Endothelial cell of umbilical vein (primary cell): ENCODE measurements at regions not wholly inside any gene's neighbourhood (a gene's known extent, or its start where the extent isn't known, plus 50 kb on each side); places are given as distances from the start of the nearest gene placed in this dataset.

ENCODE experiments used
- BruUV-seq: library from RNA; stranded (reverse); fragments of 400-500 nt; replicated peaks from 2 replicates; lab custom pipeline; 2021; lab: Mats Ljungman, UMichigan
- CTCF ChIA-PET: fragments of 300-600, 350-600 bp; sonication (Branson Sonifier 250); formaldehyde crosslinking; loops from one replicate; lab custom pipeline; 2021; ENCODE audit warnings: antibody characterized with exemption, inconsistent platforms; lab: Charles Lee
- POLR2A ChIA-PET: fragments of 300-600, 350-600 bp; sonication (Branson Sonifier 250); formaldehyde crosslinking; loops from one replicate; lab custom pipeline; 2021; ENCODE audit warnings: antibody characterized with exemption, inconsistent platforms; lab: Charles Lee
- DNase-seq: peaks from one replicate; pipeline ENCODE4 v3.0.0-alpha.2; 2011; ENCODE audit warnings: low read depth, low spot score
- FAIRE-seq: peaks from 2 replicates; lab custom pipeline; 2011; peaks lifted over from hg19 to GRCh38; lab: Jason Lieb, UNC
- H2AFZ ChIP-seq: 2 replicates; pipeline ENCODE4 v1.6.0; 2012; ENCODE audit warnings: low read depth, low read length, control low read depth, inconsistent platforms
- H3K27ac ChIP-seq: 2 replicates; pipeline ENCODE4 v1.5.1; 2011; ENCODE audit warnings: low read depth, mild to moderate bottlenecking, control low read depth, low read length, moderate library complexity; ENCODE audit not compliant: insufficient read depth
- H3K27me3 ChIP-seq, 2 experiments: 2 replicates each; pipeline versions ENCODE4 v1.6.0 to v1.6.1; 2011; ENCODE audit warnings: low read length in 2 of 2, mixed read lengths in 1 of 2; ENCODE audit not compliant: control insufficient read depth in 2 of 2, insufficient read depth in 2 of 2
- H3K36me3 ChIP-seq, 2 experiments: 2 replicates in 1 of 2; 3 replicates in 1 of 2; pipeline ENCODE4 v1.5.1; 2011; ENCODE audit warnings: low read length in 2 of 2, mild to moderate bottlenecking in 1 of 2, moderate library complexity in 1 of 2; ENCODE audit not compliant: control insufficient read depth in 2 of 2, insufficient read depth in 2 of 2; ENCODE audit errors: extremely low read depth in 1 of 2
- H3K4me1 ChIP-seq: 3 replicates; pipeline ENCODE4 v1.5.1; 2011; ENCODE audit warnings: mild to moderate bottlenecking, low read length; ENCODE audit not compliant: control insufficient read depth, insufficient read depth; ENCODE audit errors: extremely low read depth
- H3K4me2 ChIP-seq: 2 replicates; pipeline ENCODE4 v1.6.1; 2011; ENCODE audit warnings: low read length, control low read depth, mixed read lengths; ENCODE audit not compliant: insufficient read depth
- H3K4me3 ChIP-seq, 3 experiments: fragments of 200-600 bp in 1 of 3; sonication (generic), shearing (Covaris generic) in 1 of 3; replicated peaks in 1 of 3; 2 replicates each; pipeline ENCODE4 v1.5.1; 2011 to 2016; ENCODE audit warnings: control low read depth in 3 of 3, low read length in 3 of 3, mild to moderate bottlenecking in 2 of 3, inconsistent platforms in 1 of 3, low read depth in 1 of 3, moderate library complexity in 1 of 3; ENCODE audit not compliant: insufficient read depth in 1 of 3
- H3K79me2 ChIP-seq: 2 replicates; pipeline ENCODE4 v1.6.0; 2012; ENCODE audit warnings: low read length, inconsistent platforms; ENCODE audit not compliant: control insufficient read depth, insufficient read depth
- H3K9ac ChIP-seq: replicated peaks from 2 replicates; pipeline ENCODE3; 2011; ENCODE audit warnings: low read length, control low read depth; ENCODE audit not compliant: insufficient read depth; ENCODE audit errors: extremely low read depth
- H3K9me1 ChIP-seq: replicated peaks from 3 replicates; pipeline ENCODE4 v1.6.0; 2011; ENCODE audit warnings: mild to moderate bottlenecking, low read length; ENCODE audit not compliant: control insufficient read depth, insufficient read depth; ENCODE audit errors: extremely low read depth
- H3K9me3 ChIP-seq: replicated peaks from 2 replicates; pipeline ENCODE4 v1.5.1; 2012; ENCODE audit warnings: low read length, inconsistent platforms; ENCODE audit not compliant: control insufficient read depth, insufficient read depth
- H4K20me1 ChIP-seq: replicated peaks from 2 replicates; pipeline ENCODE3; 2011; ENCODE audit warnings: mild to moderate bottlenecking, low read length; ENCODE audit not compliant: control insufficient read depth, insufficient read depth; ENCODE audit errors: extremely low read depth
- CTCF ChIP-seq, 2 donors: IDR thresholded peaks; 1 replicate in 1 of 2; 2 replicates in 1 of 2; pipeline ENCODE4 v1.5.1; 2011; ENCODE audit warnings: low read length in 2 of 2, mild to moderate bottlenecking in 2 of 2, moderate library complexity in 2 of 2, control low read depth in 1 of 2, inconsistent platforms in 1 of 2, low read depth in 1 of 2; ENCODE audit not compliant: insufficient read depth in 1 of 2; ENCODE audit errors: extremely low read depth in 1 of 2
- EZH2 ChIP-seq: IDR thresholded peaks from 2 replicates; pipeline ENCODE4 v1.6.1; 2012; ENCODE audit warnings: borderline replicate concordance, low read depth, mild to moderate bottlenecking, moderate library complexity, low read length, inconsistent platforms; ENCODE audit not compliant: severe bottlenecking
- FOS ChIP-seq: IDR thresholded peaks from 2 replicates; pipeline ENCODE4 v1.6.1; 2011; ENCODE audit warnings: mild to moderate bottlenecking, low read length, moderate library complexity, borderline replicate concordance; ENCODE audit not compliant: insufficient read depth
- GATA2 ChIP-seq: IDR thresholded peaks from 2 replicates; pipeline ENCODE4 v1.7.0; 2011; ENCODE audit warnings: low read depth, mild to moderate bottlenecking, moderate library complexity, mixed read lengths, low read length; ENCODE audit not compliant: insufficient read length, insufficient read depth
- JUN ChIP-seq: IDR thresholded peaks from 2 replicates; pipeline ENCODE4 v1.6.1; 2011; ENCODE audit warnings: borderline replicate concordance, low read depth; ENCODE audit not compliant: insufficient read length, insufficient read depth
- MYC ChIP-seq: IDR thresholded peaks from one replicate; pipeline ENCODE4 v1.6.1; 2011; ENCODE audit warnings: mild to moderate bottlenecking, low read depth, low read length
- POLR2A ChIP-seq: IDR thresholded peaks from 2 replicates; pipeline ENCODE4 v1.6.1; 2012; ENCODE audit warnings: low read depth, mild to moderate bottlenecking, control low read depth, low read length
- POLR2AphosphoS5 ChIP-seq: IDR thresholded peaks from 2 replicates; pipeline ENCODE4 v1.6.1; 2012; ENCODE audit warnings: low read depth, mild to moderate bottlenecking, control low read depth, low read length, moderate library complexity; ENCODE audit not compliant: insufficient read depth
- dilution Hi-C: fragments of 300-500 bp; cut with MboI; formaldehyde crosslinking; loops from one replicate; pipeline ENCODE4 v1.15.0; 2019; ENCODE audit warnings: low sequenced_read_pairs; ENCODE audit not compliant: extremely low pct_ligation_motif_present
- intact Hi-C: fragments of 100-400 bp; cut with micrococcal nuclease; formaldehyde crosslinking; loops from one replicate; pipeline ENCODE4 v1.10.0; 2022
- TF ChIP-seq, protein P1 (sequence below): IDR thresholded peaks from 2 replicates; pipeline ENCODE4 v1.6.1; 2011; ENCODE audit not compliant: insufficient read depth, insufficient read length

DNA sequence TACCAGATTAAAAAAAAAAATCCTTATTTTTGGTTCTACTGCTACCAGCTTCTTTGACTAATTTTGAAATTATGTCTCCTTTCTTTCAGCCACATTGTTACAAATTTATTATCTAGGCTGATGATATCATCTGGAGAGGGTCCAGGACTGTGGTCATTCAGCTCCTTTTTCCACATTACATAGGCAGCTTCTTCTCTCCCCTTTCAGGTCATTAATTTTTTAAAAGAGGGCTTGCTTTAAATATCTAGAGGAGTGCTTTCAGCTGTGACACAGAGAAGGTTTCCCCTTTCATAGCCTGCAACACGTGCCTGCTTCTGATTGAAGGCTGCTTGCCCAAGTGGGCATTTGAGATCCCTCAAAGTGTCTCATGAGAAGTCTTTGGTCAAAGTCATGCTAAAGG lies 155.7 kb upstream of the PAPPA start:
- ChIA-PET POLR2A (no interaction called here), CTCF (no interaction called here)
- Histone ChIP-seq H3K9me1 (no peaks in the 10 kb centered on the region), H3K27me3 (no peaks in the 10 kb centered on the region), H3K4me1 (no peaks in the 10 kb centered on the region), H3K79me2 (no peaks in the 10 kb centered on the region), H3K4me3 (no peak overlapping the region), H3K9ac (no peak overlapping the region), H3K36me3 (no peaks in the 10 kb centered on the region), H3K4me2 (no peak overlapping the region), H2AFZ (no peak overlapping the region), H3K9me3 (no peaks in the 10 kb centered on the region), H3K27ac (no peak overlapping the region), H4K20me1 (no peaks in the 10 kb centered on the region)
- intact Hi-C loops (no loop called here), dilution Hi-C loops (no loop called here)
- no peak for DNase-seq
- TF ChIP-seq POLR2A (no peak), GATA2 (no peak), EZH2 (no peak), MYC (no peak), POLR2AphosphoS5 (no peak), CTCF (IDR thresholded peaks at IDR 0.05; ENCODE audit: extremely low read depth in 1 of 2, insufficient read depth in 1 of 2, low read depth in 1 of 2, low read length in 2 of 2) (no peak), JUN (no peak), FOS (no peak)
- TF ChIP-seq, protein P1, sequence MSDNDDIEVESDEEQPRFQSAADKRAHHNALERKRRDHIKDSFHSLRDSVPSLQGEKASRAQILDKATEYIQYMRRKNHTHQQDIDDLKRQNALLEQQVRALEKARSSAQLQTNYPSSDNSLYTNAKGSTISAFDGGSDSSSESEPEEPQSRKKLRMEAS: no peak
- BruUV-seq: no TSS peak
- no peak for FAIRE-seq
